Heart right ventricle (tissue), 16 donors: ENCODE measurements at regions not wholly inside any gene's neighbourhood (a gene's known extent, or its start where the extent isn't known, plus 50 kb on each side); places are given as distances from the start of the nearest gene placed in this dataset.
A peak's percentile ranks its signal among the peaks of the same experiment; 100 is the strongest.

Experiments
- ATAC-seq, 8 donors: fragments of 200-7000 bp; cut with Tn5 transposase; one replicate each; pipeline ENCODE4 v1.9.1; 2020; ENCODE audit warnings: mild to moderate bottlenecking in 8 of 8, moderate library complexity in 8 of 8, moderate number of reproducible peaks in 1 of 8
- DNase-seq, 2 donors: peaks; one replicate each; pipeline ENCODE4 v3.0.0-alpha.2; 2020
- H3K27ac ChIP-seq, 10 donors: fragments of 200-600 bp; sonication (generic) in 2 of 10; one replicate each; pipeline versions ENCODE4 v1.5.0 to v1.8.0; 2020 to 2022; ENCODE audit warnings: mild to moderate bottlenecking in 3 of 10
- H3K27me3 ChIP-seq, 7 donors: fragments of 200-600 bp; one replicate each; pipeline ENCODE4 v1.8.0; 2021 to 2022; ENCODE audit warnings: mild to moderate bottlenecking in 2 of 7
- H3K36me3 ChIP-seq, 9 donors: fragments of 200-600 bp; sonication (generic) in 1 of 9; one replicate each; pipeline versions ENCODE4 v1.5.0 to v1.8.0; 2020 to 2022; ENCODE audit warnings: mild to moderate bottlenecking in 2 of 9
- H3K4me1 ChIP-seq, 9 donors: fragments of 200-600 bp; sonication (generic) in 1 of 9; one replicate each; pipeline versions ENCODE4 v1.5.0 to v1.8.0; 2020 to 2022; ENCODE audit warnings: mild to moderate bottlenecking in 4 of 9
- H3K4me3 ChIP-seq, 10 donors: fragments of 200-600 bp; sonication (generic) in 2 of 10; one replicate each; pipeline versions ENCODE4 v1.5.0 to v1.8.0; 2020 to 2022; ENCODE audit warnings: mild to moderate bottlenecking in 7 of 10, moderate library complexity in 2 of 10
- H3K9me3 ChIP-seq, 11 donors: fragments of 200-600 bp in 10 of 11; sonication (generic) in 2 of 11; one replicate each; pipeline versions ENCODE4 v1.5.0 to v1.8.0; 2013 to 2022; ENCODE audit warnings: mild to moderate bottlenecking in 2 of 11, control low read depth in 1 of 11, moderate library complexity in 1 of 11
- CTCF ChIP-seq, 9 donors: fragments of 200-600 bp; sonication (generic) in 2 of 9; IDR thresholded peaks; one replicate each; pipeline versions ENCODE4 v1.5.0 to v1.8.0; 2021 to 2022; ENCODE audit warnings: antibody characterized with exemption in 9 of 9, mild to moderate bottlenecking in 5 of 9, moderate library complexity in 1 of 9
- WGBS, 2 donors: extraction: QIAGEN DNeasy Blood & Tissue Kit; methylation state at CpG; one replicate each; pipeline ENCODE4 v1.1.7; 2013; ENCODE audit warnings: inconsistent platforms in 1 of 2; 5-methylcytosine and 5-hydroxymethylcytosine counted together
- intact Hi-C, 10 donors: fragments of 100-400 bp; cut with DNase I; formaldehyde crosslinking; loops; one replicate each; pipeline versions ENCODE4 v1.11.1 to v1.14.2; 2022
- donor health status: Arrhythmogenic right ventricular cardiomyopathy.
- donor health status: ischemic (EF 13 %, LVEDD 7.1; RV severe dilation, severe dysfunction).
- donor health status: healthy with polysubstance abuse.
- donor health status: DM: no; HTN: yes; CAD: no.
- donor health status: DM: no; HTN: no; CAD: no.
- donor health status: ischemic (EF 25% LVEDD 6.9; RV normal size, moderate dysfunction).
- donor health status: ischemic (EF 25% LVEDD 5.7; RV mildly dilated, moderate dysfunction).
- donor health status: healthy.
- donor health status: DM: yes; HTN: yes; CAD: no.
- donor health status: Ischemic cardiomyopathy.
- donor health status: ischemic (EF 35%, LVEDD 5.7; RV mildly dilated, moderate dysfunction).
- donor health status: nonischemic (EF 11% LVEDD 7.7; RV severe dilation, severe dysfunction).
- donor health status: DM: yes; HTN: yes; CAD: no.
- donor health status: PGD.
- donor health status: ischemic (EF 29% LVEDD 5.4; RV normal size, mild dysfunction).
- donor health status: nonischemic (EF 23%, LVEDD 6.1; RV moderate dilation, normal function).

GRCh38 chr2:172270278-172271079 is 156.9 kb upstream of the ITGA6 start:
- H3K4me1 ChIP-seq = peaks cover 0 to 9% (median 0%) of the 10 kb centered on the region in 9 donors
- no peak for TF ChIP-seq CTCF (IDR thresholded peaks at IDR 0.05)
- no peak overlapping the region for H3K4me3 ChIP-seq
- ATAC-seq = no peak
- H3K27ac ChIP-seq = peak overlapping the region in 1 of 10 donors; percentile 8
- WGBS, 2 donors = 50 to 60% methylated on average over 11 of the region's 11 CpGs
- H3K36me3 ChIP-seq = no peaks in the 10 kb centered on the region
- peaks cover 0 to 7% (median 0%) of the 10 kb centered on the region in 7 donors for H3K27me3 ChIP-seq
- intact Hi-C loops = loop anchor here in 1 of 10 donors (10.0 kb wide), 1 partner anchor 194 kb away; no protein-coding TSS in a partner anchor
- H3K9me3 ChIP-seq = peaks cover 0 to 8% (median 0%) of the 10 kb centered on the region in 11 donors
- no peak for DNase-seq

GRCh38 chr2:172273910-172274571 is 153.3 kb upstream of the ITGA6 start:
- no peak overlapping the region for H3K4me3 ChIP-seq
- H3K9me3 ChIP-seq = peaks cover 0 to 8% (median 0%) of the 10 kb centered on the region in 11 donors
- intact Hi-C loops = loop anchor here in 1 of 10 donors (10.0 kb wide), 1 partner anchor 191 kb away; no protein-coding TSS in a partner anchor
- H3K27me3 ChIP-seq = peaks cover 0 to 7% (median 0%) of the 10 kb centered on the region in 7 donors
- peaks cover 0 to 9% (median 0%) of the 10 kb centered on the region in 9 donors for H3K4me1 ChIP-seq
- DNase-seq (no peak), ATAC-seq (no peak)
- no peaks in the 10 kb centered on the region for H3K36me3 ChIP-seq
- WGBS, 2 donors = 82 to 87% methylated on average over 6 of the region's 6 CpGs
- TF ChIP-seq CTCF (IDR thresholded peaks at IDR 0.05) = no peak
- H3K27ac ChIP-seq = no peak overlapping the region

GRCh38 chr2:172275239-172275638 is 152.1 kb upstream of the ITGA6 start:
- Histone ChIP-seq H3K27ac (no peak overlapping the region), H3K4me1 (peaks cover 0 to 12% (median 0%) of the 10 kb centered on the region in 9 donors), H3K9me3 (peaks cover 0 to 8% (median 0%) of the 10 kb centered on the region in 11 donors), H3K27me3 (peaks cover 0 to 7% (median 0%) of the 10 kb centered on the region in 7 donors), H3K4me3 (no peak overlapping the region), H3K36me3 (no peaks in the 10 kb centered on the region)
- TF ChIP-seq CTCF (IDR thresholded peaks at IDR 0.05) = no peak
- WGBS, 2 donors = 89 to 94% methylated on average over 5 of the region's 5 CpGs
- intact Hi-C loops = loop anchor here in 2 of 10 donors (5.0 to 10.0 kb wide), 2 partner anchors 190 to 668 kb away; no protein-coding TSS in a partner anchor
- DNase-seq (no peak), ATAC-seq (no peak)

GRCh38 chr2:172276961-172277360 is 150.4 kb upstream of the ITGA6 start:
- Histone ChIP-seq H3K4me3 (no peak overlapping the region), H3K36me3 (no peaks in the 10 kb centered on the region), H3K4me1 (peaks cover 0 to 28% (median 0%) of the 10 kb centered on the region in 9 donors), H3K9me3 (peaks cover 0 to 8% (median 0%) of the 10 kb centered on the region in 11 donors), H3K27me3 (peaks cover 0 to 7% (median 0%) of the 10 kb centered on the region in 7 donors), H3K27ac (no peak overlapping the region)
- no peak for TF ChIP-seq CTCF (IDR thresholded peaks at IDR 0.05)
- ATAC-seq (no peak), DNase-seq (no peak)
- intact Hi-C loops = loop anchor here in 2 of 10 donors (5.0 to 10.0 kb wide), 2 partner anchors 188 to 670 kb away; no protein-coding TSS in a partner anchor
